Suprapubic skin (tissue), 4 donors: ENCODE measurements at regions not wholly inside any gene's neighbourhood (a gene's known extent, or its start where the extent isn't known, plus 50 kb on each side); places are given as distances from the start of the nearest gene placed in this dataset.

Experiments used
- CTCF ChIP-seq, 2 donors: fragments of 200-600 bp in 1 of 2; fragments of 450-650 bp in 1 of 2; sonication (generic) in 1 of 2; IDR thresholded peaks; one replicate each; pipeline ENCODE4 v1.5.1; 2016 to 2019; ENCODE audit warnings: antibody characterized with exemption in 2 of 2, mild to moderate bottlenecking in 1 of 2, moderate library complexity in 1 of 2
- EP300 ChIP-seq: sonication (generic); formaldehyde crosslinking; IDR thresholded peaks from one replicate; pipeline ENCODE4 v1.6.1; 2017; ENCODE audit warnings: antibody characterized with exemption
- POLR2A ChIP-seq, 2 donors: fragments of 450-650 bp; IDR thresholded peaks; one replicate each; pipeline ENCODE4 v1.6.1; 2017; ENCODE audit warnings: antibody characterized with exemption in 2 of 2, mild to moderate bottlenecking in 2 of 2, moderate library complexity in 2 of 2
- POLR2AphosphoS5 ChIP-seq, 3 donors: sonication (generic); formaldehyde crosslinking; IDR thresholded peaks; one replicate each; pipeline ENCODE4 v1.6.1; 2017; ENCODE audit warnings: antibody characterized with exemption in 3 of 3

- TF ChIP-seq CTCF (IDR thresholded peaks at IDR 0.05) (no peak), POLR2AphosphoS5 (IDR thresholded peaks at IDR 0.05) (no peak), POLR2A (IDR thresholded peaks at IDR 0.05) (no peak), EP300 (no peak)
These were observed 475.8 kb upstream of the TMEM132C start for GRCh38 chr12:127791217-127791616.
